Cardiac muscle cell (in vitro differentiated cells and primary cell): ENCODE measurements at regions not wholly inside any gene's neighbourhood (a gene's known extent, or its start where the extent isn't known, plus 50 kb on each side); places are given as distances from the start of the nearest gene placed in this dataset.

Experiments
- DNase-seq, 2 donors: peaks; one replicate each; pipeline versions ENCODE4 v3.0.0 to v3.0.0-alpha.2; 2010 to 2017; ENCODE audit warnings: low read depth in 1 of 2, low spot score in 1 of 2
- H3K27ac ChIP-seq: fragments of 200-600 bp; sonication (generic); 2 replicates; pipeline ENCODE4 v1.5.1; 2016
- H3K27me3 ChIP-seq: fragments of 200-600 bp; sonication (generic); 2 replicates; pipeline ENCODE4 v1.6.0; 2016; ENCODE audit warnings: control low read depth
- H3K36me3 ChIP-seq: fragments of 200-600 bp; sonication (generic); 2 replicates; pipeline ENCODE4 v1.5.1; 2016; ENCODE audit warnings: control low read depth
- H3K4me1 ChIP-seq: fragments of 200-600 bp; sonication (generic); 2 replicates; pipeline ENCODE4 v1.8.1; 2017; ENCODE audit warnings: low read depth, mild to moderate bottlenecking, mixed run types
- H3K4me3 ChIP-seq: fragments of 200-600 bp; sonication (generic); 2 replicates; pipeline ENCODE4 v1.5.1; 2016; ENCODE audit warnings: mild to moderate bottlenecking
- H3K9me3 ChIP-seq: fragments of 200-600 bp; sonication (generic); 2 replicates; pipeline ENCODE4 v1.5.1; 2017; ENCODE audit warnings: low read depth, mild to moderate bottlenecking, control low read depth
- TF ChIP-seq, protein P1 (sequence below): IDR thresholded peaks from 2 replicates; pipeline ENCODE4 v1.5.1; 2012; ENCODE audit warnings: low read depth, mild to moderate bottlenecking, low read length

DNA sequence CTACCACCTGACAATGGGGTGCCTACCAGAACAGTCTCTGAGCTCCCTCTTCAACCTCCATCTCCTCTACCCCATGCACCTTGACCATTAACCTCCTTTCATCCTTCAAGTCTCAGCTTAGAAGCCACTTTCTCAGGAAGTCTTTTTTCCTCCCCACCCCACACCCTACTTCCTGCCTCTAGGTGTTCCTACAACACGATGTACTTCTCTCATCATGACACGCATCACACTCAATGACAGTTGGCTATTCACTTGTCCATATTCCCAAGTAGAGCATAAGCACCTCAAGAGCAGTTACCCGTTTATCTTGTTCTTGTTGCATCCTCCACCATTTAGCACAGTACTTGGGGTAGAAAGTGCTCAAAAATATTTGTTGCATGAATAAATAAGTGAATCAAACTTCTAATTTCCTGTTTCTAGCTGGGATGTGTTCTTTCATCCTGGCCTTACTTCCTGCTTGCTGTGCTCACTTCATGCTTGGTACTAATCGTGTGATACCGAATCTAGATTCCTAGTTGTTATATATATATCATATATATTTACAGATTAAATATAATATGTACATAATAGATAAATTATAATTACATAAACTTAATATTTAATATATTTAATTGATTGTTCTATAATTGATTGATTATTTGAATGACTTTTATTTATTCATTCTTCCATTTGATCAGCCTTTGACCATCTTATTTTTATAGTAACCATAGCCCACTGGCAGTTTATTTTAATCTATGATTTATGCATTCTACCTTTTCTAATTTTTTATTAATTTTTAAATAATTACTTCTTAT lies 177.5 kb upstream of the TMEM45B start:
- TF ChIP-seq, protein P1, sequence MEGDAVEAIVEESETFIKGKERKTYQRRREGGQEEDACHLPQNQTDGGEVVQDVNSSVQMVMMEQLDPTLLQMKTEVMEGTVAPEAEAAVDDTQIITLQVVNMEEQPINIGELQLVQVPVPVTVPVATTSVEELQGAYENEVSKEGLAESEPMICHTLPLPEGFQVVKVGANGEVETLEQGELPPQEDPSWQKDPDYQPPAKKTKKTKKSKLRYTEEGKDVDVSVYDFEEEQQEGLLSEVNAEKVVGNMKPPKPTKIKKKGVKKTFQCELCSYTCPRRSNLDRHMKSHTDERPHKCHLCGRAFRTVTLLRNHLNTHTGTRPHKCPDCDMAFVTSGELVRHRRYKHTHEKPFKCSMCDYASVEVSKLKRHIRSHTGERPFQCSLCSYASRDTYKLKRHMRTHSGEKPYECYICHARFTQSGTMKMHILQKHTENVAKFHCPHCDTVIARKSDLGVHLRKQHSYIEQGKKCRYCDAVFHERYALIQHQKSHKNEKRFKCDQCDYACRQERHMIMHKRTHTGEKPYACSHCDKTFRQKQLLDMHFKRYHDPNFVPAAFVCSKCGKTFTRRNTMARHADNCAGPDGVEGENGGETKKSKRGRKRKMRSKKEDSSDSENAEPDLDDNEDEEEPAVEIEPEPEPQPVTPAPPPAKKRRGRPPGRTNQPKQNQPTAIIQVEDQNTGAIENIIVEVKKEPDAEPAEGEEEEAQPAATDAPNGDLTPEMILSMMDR, result no peak
- Histone ChIP-seq H3K4me3 (no peak overlapping the region), H3K36me3 (no peaks in the 10 kb centered on the region), H3K9me3 (no peaks in the 10 kb centered on the region), H3K27me3 (no peaks in the 10 kb centered on the region), H3K27ac (no peak overlapping the region), H3K4me1 (no peaks in the 10 kb centered on the region)
- DNase-seq, result no peak

DNA sequence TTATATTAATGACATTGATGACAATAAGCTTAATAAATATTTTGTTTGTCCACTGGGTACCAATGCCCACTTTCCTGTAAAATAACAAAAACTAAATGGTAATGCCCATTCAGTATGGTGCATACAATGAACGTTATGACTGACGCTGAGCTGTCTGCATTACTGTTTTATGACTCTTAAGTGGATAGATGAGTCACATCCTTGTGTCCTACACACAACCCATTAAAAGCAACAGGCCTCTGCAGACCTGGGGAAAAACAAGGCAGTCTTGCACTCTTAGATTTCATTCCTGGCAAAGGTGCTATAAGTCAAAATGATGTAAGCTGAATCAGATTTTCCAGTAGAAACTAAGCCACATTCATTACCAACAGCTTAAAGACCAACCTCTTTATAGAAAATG lies 176.3 kb upstream of the TMEM45B start:
- Histone ChIP-seq H3K9me3 (no peaks in the 10 kb centered on the region), H3K36me3 (no peaks in the 10 kb centered on the region), H3K4me3 (no peak overlapping the region), H3K4me1 (no peaks in the 10 kb centered on the region), H3K27ac (no peak overlapping the region), H3K27me3 (no peaks in the 10 kb centered on the region)
- DNase-seq, result peak in 1 of 2 donors; percentile 71
- TF ChIP-seq, protein P1, result no peak

DNA sequence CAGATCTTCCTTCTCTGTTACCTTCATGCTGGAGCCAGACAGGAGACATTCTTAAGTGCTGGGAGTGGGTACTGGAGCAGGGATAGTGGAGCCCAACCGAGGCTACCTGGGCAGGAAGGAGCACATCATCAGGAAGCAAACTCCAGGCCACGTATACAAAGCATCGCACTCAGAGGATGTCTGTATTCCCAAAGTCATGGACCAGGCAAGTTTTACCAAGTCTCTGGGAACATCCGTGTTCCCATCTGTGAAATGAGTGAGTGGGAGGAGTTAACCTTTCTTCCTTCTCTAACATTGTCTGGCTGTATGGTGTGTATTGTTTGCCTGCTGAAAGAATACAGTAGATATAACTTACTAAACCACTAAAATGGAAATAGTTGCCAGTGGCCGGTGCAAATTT lies 175.0 kb upstream of the TMEM45B start:
- H3K4me1 ChIP-seq, result no peaks in the 10 kb centered on the region
- TF ChIP-seq, protein P1, result no peak
- H3K27me3 ChIP-seq, result no peaks in the 10 kb centered on the region

DNA sequence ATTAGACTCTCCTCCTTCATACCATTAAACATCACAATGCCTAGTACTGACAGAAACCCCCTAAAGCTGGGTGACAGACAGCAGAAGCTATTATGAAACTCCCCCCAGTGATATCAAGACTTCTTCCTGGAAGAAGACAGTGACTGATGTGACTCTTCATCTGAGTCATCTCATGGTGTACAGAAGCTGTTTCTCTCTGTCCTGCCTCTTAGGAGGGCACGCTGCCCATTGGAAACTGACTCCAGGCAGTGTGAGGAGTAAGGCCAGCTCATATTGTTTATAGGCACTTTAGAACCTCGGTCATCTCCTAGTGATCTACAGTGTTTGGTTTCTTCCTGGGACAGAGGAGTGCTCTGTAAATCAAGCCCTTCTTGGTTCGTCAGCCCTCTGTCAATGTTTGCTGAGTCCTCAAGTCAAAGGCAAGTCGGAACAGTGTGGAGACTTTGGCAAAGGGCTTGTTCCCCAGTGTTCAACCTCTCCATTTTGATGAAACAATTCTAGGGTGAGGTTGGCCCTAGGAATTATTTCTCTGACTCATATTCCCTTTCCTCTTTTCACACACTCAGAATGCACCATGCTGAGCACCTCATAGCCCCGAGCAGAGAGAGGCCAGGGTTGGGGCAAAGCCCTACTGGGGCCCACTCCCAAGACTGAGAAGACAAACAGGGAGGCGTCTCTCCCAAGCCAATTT lies 172.5 kb upstream of the TMEM45B start:
- TF ChIP-seq, protein P1, result no peak
- H3K9me3 ChIP-seq, result no peaks in the 10 kb centered on the region
- H3K27me3 ChIP-seq, result no peaks in the 10 kb centered on the region
- H3K27ac ChIP-seq, result no peak overlapping the region
- no peaks in the 10 kb centered on the region for H3K4me1 ChIP-seq
- no peak overlapping the region for H3K4me3 ChIP-seq
- H3K36me3 ChIP-seq, result no peaks in the 10 kb centered on the region
- DNase-seq, result no peak

More for the DNA sequence above, 175.0 kb upstream of the TMEM45B start:
- Histone ChIP-seq H3K27ac (no peak overlapping the region), H3K36me3 (no peaks in the 10 kb centered on the region), H3K4me3 (no peak overlapping the region), H3K9me3 (no peaks in the 10 kb centered on the region)
- no peak for DNase-seq

DNA sequence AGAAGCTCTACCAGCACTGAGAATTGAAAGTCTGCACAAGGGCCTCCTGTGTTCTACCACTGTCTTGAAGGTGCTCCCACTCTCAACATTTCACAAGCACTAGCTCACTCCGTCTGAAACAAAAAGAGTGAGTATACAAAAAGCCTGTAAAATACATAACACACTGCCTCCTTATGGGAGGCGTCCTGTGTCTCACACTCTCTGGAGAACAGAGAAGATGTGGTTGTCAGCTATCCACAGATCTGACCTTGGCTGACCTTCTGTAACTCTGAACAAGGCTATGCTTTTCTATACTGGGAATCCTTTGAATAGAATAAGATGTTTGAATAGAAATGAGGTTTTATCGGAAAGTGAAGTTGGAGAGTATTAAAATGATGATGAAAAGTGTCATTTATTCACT lies 171.3 kb upstream of the TMEM45B start:
- peak in 1 of 2 donors; percentile 1 for DNase-seq
- H3K9me3 ChIP-seq, result no peaks in the 10 kb centered on the region
- H3K27ac ChIP-seq, result no peak overlapping the region
- H3K4me1 ChIP-seq, result no peaks in the 10 kb centered on the region
- H3K36me3 ChIP-seq, result no peaks in the 10 kb centered on the region
- H3K4me3 ChIP-seq, result no peak overlapping the region
- TF ChIP-seq, protein P1, result no peak
- H3K27me3 ChIP-seq, result no peaks in the 10 kb centered on the region
